IMR-90 (cell line): ENCODE measurements at regions not wholly inside any gene's neighbourhood (a gene's known extent, or its start where the extent isn't known, plus 50 kb on each side); places are given as distances from the start of the nearest gene placed in this dataset.

Experiments
- ATAC-seq: fragments of 200-7000 bp; cut with Tn5 transposase; 2 replicates; pipeline ENCODE4 v1.9.1; 2020; ENCODE audit warnings: low read depth, mild to moderate bottlenecking, moderate library complexity
- BruUV-seq: library from RNA; stranded (reverse); fragments of 400-500 nt; replicated peaks from 2 replicates; lab custom pipeline; 2021; lab: Mats Ljungman, UMichigan
- CTCF ChIA-PET: fragments of 300-600 bp; formaldehyde crosslinking; extraction: SDS; loops from one replicate; lab custom pipeline; 2021; ENCODE audit warnings: antibody characterized with exemption; lab: Yijun Ruan, JAX
- POLR2A ChIA-PET: fragments of 300-600 bp; sonication (Branson Sonifier 250); formaldehyde crosslinking; loops from one replicate; lab custom pipeline; 2022; ENCODE audit warnings: antibody characterized with exemption; ENCODE audit not compliant: unreplicated experiment; lab: Charles Lee
- DNase-seq: peaks from one replicate; pipeline ENCODE4 v3.0.0; 2013
- H2AFZ ChIP-seq: replicated peaks from 2 replicates; pipeline ENCODE3; 2013; ENCODE audit warnings: low read length, mild to moderate bottlenecking; ENCODE audit not compliant: poor library complexity
- H2AK5ac ChIP-seq: 2 replicates; pipeline ENCODE4 v1.6.1; 2013; ENCODE audit warnings: low read depth, low read length, inconsistent platforms
- H2AK9ac ChIP-seq: replicated peaks from 2 replicates; pipeline ENCODE3; 2013; ENCODE audit warnings: mild to moderate bottlenecking, low read depth, low read length, moderate library complexity; ENCODE audit not compliant: poor library complexity
- H2BK120ac ChIP-seq: 2 replicates; pipeline ENCODE4 v1.6.1; 2013; ENCODE audit warnings: low read depth, low read length, inconsistent platforms
- H2BK15ac ChIP-seq: 3 replicates; pipeline ENCODE4 v1.6.1; 2013; ENCODE audit warnings: low read depth, low read length, inconsistent platforms
- H2BK20ac ChIP-seq: 2 replicates; pipeline ENCODE4 v1.6.1; 2013; ENCODE audit warnings: low read depth, mild to moderate bottlenecking, inconsistent platforms, low read length, moderate library complexity
- H2BK5ac ChIP-seq: 2 replicates; pipeline ENCODE4 v1.6.1; 2013; ENCODE audit warnings: mild to moderate bottlenecking, low read depth, low read length, inconsistent platforms; ENCODE audit not compliant: poor library complexity, severe bottlenecking
- H3K14ac ChIP-seq: replicated peaks from 2 replicates; pipeline ENCODE4 v1.6.1; 2013; ENCODE audit warnings: low read depth, low read length, inconsistent platforms
- H3K18ac ChIP-seq: 2 replicates; pipeline ENCODE4 v1.6.1; 2013; ENCODE audit warnings: low read depth, low read length, control low read depth
- H3K23ac ChIP-seq: 2 replicates; pipeline ENCODE4 v1.6.1; 2013; ENCODE audit warnings: low read depth, low read length, inconsistent platforms
- H3K27ac ChIP-seq: 2 replicates; pipeline ENCODE4 v1.5.1; 2013; ENCODE audit warnings: mild to moderate bottlenecking, control low read depth, low read length; ENCODE audit not compliant: insufficient read depth
- H3K27me3 ChIP-seq: 2 replicates; pipeline ENCODE4 v1.6.1; 2013; ENCODE audit warnings: low read length; ENCODE audit not compliant: control insufficient read depth, insufficient read depth
- H3K36me3 ChIP-seq: 2 replicates; pipeline ENCODE4 v1.6.1; 2013; ENCODE audit warnings: low read length, mixed read lengths; ENCODE audit not compliant: control insufficient read depth, insufficient read depth
- H3K4ac ChIP-seq: 2 replicates; pipeline ENCODE4 v1.6.1; 2013; ENCODE audit warnings: low read depth, low read length, inconsistent platforms
- H3K4me1 ChIP-seq: 2 replicates; pipeline ENCODE4 v1.6.1; 2013; ENCODE audit warnings: low read length, mixed read lengths; ENCODE audit not compliant: control insufficient read depth, insufficient read depth
- H3K4me2 ChIP-seq: 2 replicates; pipeline ENCODE4 v1.6.1; 2013; ENCODE audit warnings: low read depth, mild to moderate bottlenecking, control low read depth, low read length, moderate library complexity
- H3K4me3 ChIP-seq: 2 replicates; pipeline ENCODE4 v1.5.1; 2013; ENCODE audit warnings: low read depth, mild to moderate bottlenecking, control low read depth, low read length, moderate library complexity; ENCODE audit not compliant: insufficient read depth
- H3K56ac ChIP-seq: 2 replicates; pipeline ENCODE4 v1.6.1; 2013; ENCODE audit warnings: low read length, inconsistent platforms; ENCODE audit not compliant: insufficient read depth; ENCODE audit errors: extremely low read depth
- H3K79me1 ChIP-seq, 2 experiments: 2 replicates each; pipeline ENCODE4 v1.6.1; 2013; ENCODE audit warnings: low read length in 2 of 2, inconsistent platforms in 1 of 2, low read depth in 1 of 2
- H3K9ac ChIP-seq: 2 replicates; pipeline ENCODE4 v1.6.1; 2013; ENCODE audit warnings: low read depth, low read length, control low read depth
- H3K9me1 ChIP-seq: 2 replicates; pipeline ENCODE4 v1.6.1; 2013; ENCODE audit warnings: low read length, inconsistent platforms; ENCODE audit not compliant: insufficient read depth
- H3K9me3 ChIP-seq: 2 replicates; pipeline ENCODE4 v1.6.1; 2013; ENCODE audit warnings: low read length; ENCODE audit not compliant: control insufficient read depth, insufficient read depth
- H4K20me1 ChIP-seq: 2 replicates; pipeline ENCODE4 v1.6.1; 2013; ENCODE audit warnings: low read length, inconsistent platforms; ENCODE audit not compliant: insufficient read depth
- H4K5ac ChIP-seq: 2 replicates; pipeline ENCODE4 v1.6.1; 2013; ENCODE audit warnings: mild to moderate bottlenecking, low read depth, low read length, control low read depth
- H4K8ac ChIP-seq, 2 experiments: 2 replicates each; pipeline ENCODE4 v1.6.1; 2013; ENCODE audit warnings: low read depth in 2 of 2, low read length in 2 of 2, control low read depth in 1 of 2, inconsistent platforms in 1 of 2
- H4K91ac ChIP-seq: 2 replicates; pipeline ENCODE4 v1.6.1; 2013; ENCODE audit warnings: low read depth, low read length, inconsistent platforms; ENCODE audit not compliant: insufficient read depth
- BHLHE40 ChIP-seq: fragments of 150-350 bp; IDR thresholded peaks from 2 replicates; pipeline ENCODE4 v1.6.1; 2016; ENCODE audit warnings: mild to moderate bottlenecking, low read depth, low read length
- CEBPB ChIP-seq: IDR thresholded peaks from 2 replicates; pipeline ENCODE4 v1.6.1; 2012; ENCODE audit warnings: low read depth, low read length, improper control_type of control experiment
- CHD1 ChIP-seq: IDR thresholded peaks from 2 replicates; pipeline ENCODE4 v1.6.1; 2012; ENCODE audit warnings: low read depth, low read length, improper control_type of control experiment
- FOS ChIP-seq: fragments of 150-350 bp; IDR thresholded peaks from 2 replicates; pipeline ENCODE4 v1.6.1; 2016; ENCODE audit warnings: low read depth, low read length
- MAFK ChIP-seq: IDR thresholded peaks from 2 replicates; pipeline ENCODE4 v1.6.1; 2012; ENCODE audit warnings: low read depth, low read length, improper control_type of control experiment
- MAZ ChIP-seq: IDR thresholded peaks from 2 replicates; pipeline ENCODE4 v1.6.1; 2012; ENCODE audit warnings: low read depth, mild to moderate bottlenecking, low read length, improper control_type of control experiment, moderate library complexity, borderline replicate concordance
- MXI1 ChIP-seq: IDR thresholded peaks from 2 replicates; pipeline ENCODE4 v1.6.1; 2012; ENCODE audit warnings: low read depth, mild to moderate bottlenecking, low read length, moderate library complexity, borderline replicate concordance
- NFE2L2 ChIP-seq: fragments of 150-350 bp; IDR thresholded peaks from 2 replicates; pipeline ENCODE4 v1.6.1; 2016; ENCODE audit warnings: low read depth, mild to moderate bottlenecking, low read length
- POLR2A ChIP-seq: IDR thresholded peaks from 2 replicates; pipeline ENCODE4 v1.6.1; 2012; ENCODE audit warnings: mild to moderate bottlenecking, low read depth, low read length
- RAD21 ChIP-seq: IDR thresholded peaks from 2 replicates; pipeline ENCODE4 v1.6.1; 2012; ENCODE audit warnings: low read length, improper control_type of control experiment
- RCOR1 ChIP-seq: IDR thresholded peaks from 2 replicates; pipeline ENCODE4 v1.6.1; 2012; ENCODE audit warnings: mild to moderate bottlenecking, low read length, improper control_type of control experiment; ENCODE audit not compliant: insufficient replicate concordance
- RFX5 ChIP-seq: IDR thresholded peaks from 2 replicates; pipeline ENCODE4 v1.8.0; 2012; ENCODE audit warnings: low read depth, mild to moderate bottlenecking, low read length, moderate library complexity
- SMC3 ChIP-seq: fragments of 150-350 bp; IDR thresholded peaks from 2 replicates; pipeline ENCODE4 v1.6.1; 2016; ENCODE audit warnings: low read depth, mild to moderate bottlenecking, antibody characterized with exemption, low read length, moderate library complexity
- WGBS, 2 experiments: methylation state at CpG; one replicate each; pipeline versions ENCODE4 v1.1.5 to v1.1.7; 2013; ENCODE audit warnings: missing lambda C conversion rate in 2 of 2; ENCODE audit not compliant: insufficient read length in 1 of 2; ENCODE audit errors: extremely low coverage in 2 of 2; 5-methylcytosine and 5-hydroxymethylcytosine counted together
- dilution Hi-C: fragments of 300-500 bp; cut with HindIII; formaldehyde crosslinking; loops from one replicate; pipeline ENCODE4 v1.14.3; 2018; ENCODE audit warnings: low sequenced_read_pairs; ENCODE audit not compliant: unreplicated experiment
- in situ Hi-C: fragments of 300-500 bp; cut with MboI; formaldehyde crosslinking; loops from 3 replicates; pipeline ENCODE4 v1.14.3; 2019; ENCODE audit warnings: low sequenced_read_pairs, inconsistent platforms, mixed read lengths
- intact Hi-C: fragments of 100-400 bp; cut with micrococcal nuclease; formaldehyde crosslinking; loops from 2 replicates; pipeline ENCODE4 v1.10.0; 2022
- TF ChIP-seq, protein P1 (sequence below): conservative IDR thresholded peaks from 2 replicates; pipeline ENCODE4 v1.5.1; 2012; ENCODE audit warnings: mild to moderate bottlenecking, low read depth, low read length, improper control_type of control experiment
- TF ChIP-seq, protein P2 (sequence below): fragments of 150-350 bp; IDR thresholded peaks from 2 replicates; pipeline ENCODE4 v1.6.1; 2016; ENCODE audit warnings: low read depth, mild to moderate bottlenecking, low read length, moderate library complexity, borderline replicate concordance
- TF ChIP-seq, protein P3 (sequence below): fragments of 150-350 bp; IDR thresholded peaks from 2 replicates; pipeline ENCODE4 v1.6.1; 2017; ENCODE audit warnings: mild to moderate bottlenecking, antibody characterized with exemption, low read length, low read depth

DNA sequence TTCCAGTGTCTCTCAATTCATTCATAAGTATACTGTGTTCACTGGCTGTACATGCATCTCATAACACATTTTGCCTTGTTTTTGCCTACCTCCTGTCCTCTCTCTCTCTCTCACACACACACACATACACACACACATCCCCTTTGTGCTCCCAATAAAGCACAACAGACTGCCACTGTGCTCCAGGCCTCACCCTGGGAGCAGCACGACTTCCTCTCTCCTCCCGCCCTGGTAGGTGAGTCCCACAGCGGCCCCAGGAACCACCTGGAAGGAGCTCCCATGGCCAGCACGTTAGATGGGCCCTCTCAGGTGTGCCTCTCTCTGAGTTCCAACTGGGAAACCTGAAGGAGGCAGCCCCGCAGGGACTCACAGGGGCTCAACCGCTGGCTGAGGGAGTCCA, 65.4 kb downstream of the MARCHF4 start:
- POLR2A ChIA-PET = no interaction called here
- H4K8ac ChIP-seq = peak overlapping the region in 1 of 2 experiments; percentile 13; a peak in 1 of 4 replicates
- H2BK15ac ChIP-seq = no peak overlapping the region
- H3K36me3 ChIP-seq = no peaks in the 10 kb centered on the region
- H3K14ac ChIP-seq = 0 out of 2 replicates have a peak overlapping the region, but pooled peaks have one; percentile 14
- 29% methylated on average over 1 of the region's 6 CpGs; no CpG with 5 or more reads in 1 of the 2 experiments for WGBS, 2 experiments
- H4K5ac ChIP-seq = no peak overlapping the region; the same call in 1 of the 2 replicates
- TF ChIP-seq RAD21 (no peak), BHLHE40 (no peak), MXI1 (no peak), CHD1 (no peak), POLR2A (no peak), CEBPB (no peak), FOS (no peak), SMC3 (no peak), RCOR1 (no peak), MAZ (no peak), RFX5 (no peak), MAFK (no peak), NFE2L2 (no peak)
- TF ChIP-seq, protein P1, sequence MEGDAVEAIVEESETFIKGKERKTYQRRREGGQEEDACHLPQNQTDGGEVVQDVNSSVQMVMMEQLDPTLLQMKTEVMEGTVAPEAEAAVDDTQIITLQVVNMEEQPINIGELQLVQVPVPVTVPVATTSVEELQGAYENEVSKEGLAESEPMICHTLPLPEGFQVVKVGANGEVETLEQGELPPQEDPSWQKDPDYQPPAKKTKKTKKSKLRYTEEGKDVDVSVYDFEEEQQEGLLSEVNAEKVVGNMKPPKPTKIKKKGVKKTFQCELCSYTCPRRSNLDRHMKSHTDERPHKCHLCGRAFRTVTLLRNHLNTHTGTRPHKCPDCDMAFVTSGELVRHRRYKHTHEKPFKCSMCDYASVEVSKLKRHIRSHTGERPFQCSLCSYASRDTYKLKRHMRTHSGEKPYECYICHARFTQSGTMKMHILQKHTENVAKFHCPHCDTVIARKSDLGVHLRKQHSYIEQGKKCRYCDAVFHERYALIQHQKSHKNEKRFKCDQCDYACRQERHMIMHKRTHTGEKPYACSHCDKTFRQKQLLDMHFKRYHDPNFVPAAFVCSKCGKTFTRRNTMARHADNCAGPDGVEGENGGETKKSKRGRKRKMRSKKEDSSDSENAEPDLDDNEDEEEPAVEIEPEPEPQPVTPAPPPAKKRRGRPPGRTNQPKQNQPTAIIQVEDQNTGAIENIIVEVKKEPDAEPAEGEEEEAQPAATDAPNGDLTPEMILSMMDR = no peak
- TF ChIP-seq, protein P2, sequence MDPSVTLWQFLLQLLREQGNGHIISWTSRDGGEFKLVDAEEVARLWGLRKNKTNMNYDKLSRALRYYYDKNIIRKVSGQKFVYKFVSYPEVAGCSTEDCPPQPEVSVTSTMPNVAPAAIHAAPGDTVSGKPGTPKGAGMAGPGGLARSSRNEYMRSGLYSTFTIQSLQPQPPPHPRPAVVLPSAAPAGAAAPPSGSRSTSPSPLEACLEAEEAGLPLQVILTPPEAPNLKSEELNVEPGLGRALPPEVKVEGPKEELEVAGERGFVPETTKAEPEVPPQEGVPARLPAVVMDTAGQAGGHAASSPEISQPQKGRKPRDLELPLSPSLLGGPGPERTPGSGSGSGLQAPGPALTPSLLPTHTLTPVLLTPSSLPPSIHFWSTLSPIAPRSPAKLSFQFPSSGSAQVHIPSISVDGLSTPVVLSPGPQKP = no peak
- TF ChIP-seq, protein P3, sequence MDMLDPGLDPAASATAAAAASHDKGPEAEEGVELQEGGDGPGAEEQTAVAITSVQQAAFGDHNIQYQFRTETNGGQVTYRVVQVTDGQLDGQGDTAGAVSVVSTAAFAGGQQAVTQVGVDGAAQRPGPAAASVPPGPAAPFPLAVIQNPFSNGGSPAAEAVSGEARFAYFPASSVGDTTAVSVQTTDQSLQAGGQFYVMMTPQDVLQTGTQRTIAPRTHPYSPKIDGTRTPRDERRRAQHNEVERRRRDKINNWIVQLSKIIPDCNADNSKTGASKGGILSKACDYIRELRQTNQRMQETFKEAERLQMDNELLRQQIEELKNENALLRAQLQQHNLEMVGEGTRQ = no peak
- H2BK120ac ChIP-seq = peak overlapping the region; percentile 30; the same call in 1 of the 2 replicates
- H3K18ac ChIP-seq = no peak overlapping the region; the same call in 1 of the 2 replicates
- no peaks in the 10 kb centered on the region for H4K20me1 ChIP-seq
- CTCF ChIA-PET = no interaction called here
- H3K9ac ChIP-seq = no peak overlapping the region
- H2AK5ac ChIP-seq = peak overlapping the region; percentile 64; the same call in 1 of the 2 replicates
- H3K4me1 ChIP-seq = peaks cover 6% of the 10 kb centered on the region
- H3K4me2 ChIP-seq = no peak overlapping the region
- H3K27ac ChIP-seq = no peak overlapping the region
- H3K27me3 ChIP-seq = no peaks in the 10 kb centered on the region
- H3K9me3 ChIP-seq = no peaks in the 10 kb centered on the region
- no peak overlapping the region for H2BK5ac ChIP-seq
- BruUV-seq = no TSS peak
- no peak overlapping the region; the same call in 1 of the 2 replicates for H4K91ac ChIP-seq
- peaks cover 19% of the 10 kb centered on the region for H3K9me1 ChIP-seq
- dilution Hi-C loops (no loop called here), in situ Hi-C loops (no loop called here), intact Hi-C loops (no loop called here)
- no peak for DNase-seq
- no peak overlapping the region for H3K23ac ChIP-seq
- no peak overlapping the region for H2AK9ac ChIP-seq
- no peak overlapping the region for H3K56ac ChIP-seq
- no peak overlapping the region for H2BK20ac ChIP-seq
- H3K4me3 ChIP-seq = no peak overlapping the region
- H3K4ac ChIP-seq = peak overlapping the region; percentile 31
- H2AFZ ChIP-seq = no peak overlapping the region
- peaks cover 36 to 59% of the 10 kb centered on the region in 2 experiments for H3K79me1 ChIP-seq
- no peak for ATAC-seq
